IPS-18c (cell line): ENCODE measurements at regions not wholly inside any gene's neighbourhood (a gene's known extent, or its start where the extent isn't known, plus 50 kb on each side); places are given as distances from the start of the nearest gene placed in this dataset.
"Not testable (repeated sequence)": the region's sequence is repeated elsewhere in the genome, so short reads cannot be mapped to it uniquely, and the experiment has no call there.

ENCODE experiments used
- H3K4me3 ChIP-seq: 2 replicates; pipeline ENCODE4 v1.7.0; 2013; ENCODE audit warnings: low read depth, mild to moderate bottlenecking, low read length, moderate library complexity; ENCODE audit not compliant: insufficient read depth
- H3K9me3 ChIP-seq: one replicate; pipeline ENCODE4 v1.6.1; 2013; ENCODE audit warnings: mild to moderate bottlenecking, low read length, moderate library complexity; ENCODE audit not compliant: control insufficient read depth, insufficient read depth

DNA sequence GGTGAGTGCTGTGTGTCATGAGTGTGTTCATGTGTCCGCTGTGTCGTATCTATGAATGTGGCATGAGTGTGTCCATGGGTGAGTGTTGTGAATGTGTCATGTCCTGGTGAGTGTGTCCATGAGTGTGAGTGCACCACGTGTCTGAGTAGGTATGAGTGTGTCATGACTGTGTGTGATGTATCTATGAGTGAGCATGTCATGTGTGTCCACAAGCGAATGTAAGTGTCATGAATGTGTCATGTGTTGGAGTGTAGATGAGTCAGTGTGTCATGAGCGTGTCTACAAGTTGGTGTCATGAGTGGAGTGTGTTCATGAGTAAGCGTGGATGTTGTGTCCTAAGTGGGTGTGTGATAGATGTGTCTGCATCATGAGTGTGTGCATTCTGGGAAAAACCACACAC is 129.4 kb downstream of the TUBA3C start:
- H3K9me3 ChIP-seq: peaks cover 46% of the 10 kb centered on the region

DNA sequence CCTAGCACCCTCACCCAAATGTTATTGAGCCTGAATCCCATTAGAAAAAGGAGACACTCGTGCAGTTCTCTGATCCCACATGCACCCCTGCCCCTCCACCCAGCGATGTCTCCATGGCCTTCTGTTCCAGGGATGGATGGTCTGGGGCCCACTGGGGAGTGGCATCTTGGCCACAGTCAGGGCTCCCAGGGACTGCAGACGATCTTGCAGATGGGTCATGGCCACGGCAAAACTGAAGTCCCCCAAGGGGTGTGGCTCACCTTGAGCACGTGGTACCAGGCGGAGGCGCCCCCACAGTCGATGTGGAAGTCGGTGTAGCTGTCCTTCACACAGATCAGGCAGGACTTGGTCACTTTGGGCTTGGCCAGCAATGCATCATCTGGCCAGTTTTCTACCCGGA is 130.7 kb downstream of the TUBA3C start:
- Histone ChIP-seq H3K9me3 (peaks cover 38% of the 10 kb centered on the region), H3K4me3 (peak overlapping the region; percentile 3; the same call in 1 of the 2 replicates)

More for the DNA sequence above, 129.4 kb downstream of the TUBA3C start:
- no peak overlapping the region for H3K4me3 ChIP-seq

DNA sequence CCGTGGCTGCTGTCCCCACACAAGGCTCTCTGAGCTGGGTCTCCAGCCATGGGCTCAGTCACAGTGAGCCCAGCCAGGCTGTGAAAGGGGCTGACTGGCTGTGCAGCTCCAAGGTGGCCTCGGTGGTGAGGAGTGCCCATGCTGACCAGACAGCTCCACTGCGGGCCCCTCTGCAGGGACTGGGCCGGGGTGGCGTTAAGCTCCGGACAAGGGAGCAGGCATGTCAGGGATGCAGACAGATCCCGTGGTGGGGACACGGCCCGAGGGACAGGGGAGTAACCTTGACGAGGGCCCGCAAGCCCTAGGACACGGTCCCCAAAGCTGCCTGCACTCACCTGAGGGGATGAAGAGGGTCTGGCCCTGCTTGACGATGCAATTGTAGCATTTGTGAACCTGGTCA is 132.0 kb downstream of the TUBA3C start:
- H3K9me3 ChIP-seq: peaks cover 29% of the 10 kb centered on the region
- H3K4me3 ChIP-seq: not testable (repeated sequence)

DNA sequence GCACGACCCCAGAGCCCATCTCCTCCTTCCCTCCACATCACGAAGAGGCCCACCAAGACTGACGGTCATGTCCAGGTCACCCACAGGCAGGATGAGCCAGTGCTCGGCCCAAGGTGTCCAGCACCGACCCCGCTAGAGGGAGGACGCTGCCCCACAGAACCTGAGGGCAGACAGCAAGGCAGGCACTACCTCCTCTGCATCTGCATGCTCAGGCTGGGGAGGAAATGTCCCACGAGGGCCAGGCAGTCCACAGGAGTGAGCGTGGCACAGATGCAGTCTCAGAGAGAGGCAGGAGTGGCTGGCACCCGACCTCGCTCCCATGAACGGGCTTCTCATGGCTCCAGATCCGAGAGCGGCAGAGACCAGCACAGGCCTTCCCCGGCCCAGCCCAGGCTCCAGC is 133.2 kb downstream of the TUBA3C start:
- Histone ChIP-seq H3K4me3 (no peak overlapping the region), H3K9me3 (peaks cover 24% of the 10 kb centered on the region)

DNA sequence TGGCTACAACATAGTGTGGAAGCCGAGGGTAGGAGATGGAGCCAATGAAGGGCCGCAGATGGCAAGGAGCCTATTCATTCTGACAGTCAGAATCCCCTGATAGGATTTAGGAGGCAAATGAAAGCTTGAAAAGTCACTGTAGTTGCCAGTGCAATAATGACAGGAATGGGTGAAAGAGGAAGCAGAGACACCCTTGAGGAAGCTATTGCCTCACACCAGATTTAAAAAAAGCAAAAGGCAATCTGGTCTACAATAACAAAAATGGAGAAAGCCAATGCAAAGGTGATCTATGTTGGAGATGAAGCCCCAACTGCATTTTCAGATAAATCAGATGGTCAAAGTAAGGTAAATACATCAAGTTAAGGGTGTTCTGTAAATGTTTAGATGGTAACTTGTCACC is 158.5 kb downstream of the TUBA3C start:
- Histone ChIP-seq H3K9me3 (peaks cover 4% of the 10 kb centered on the region), H3K4me3 (no peak overlapping the region)

DNA sequence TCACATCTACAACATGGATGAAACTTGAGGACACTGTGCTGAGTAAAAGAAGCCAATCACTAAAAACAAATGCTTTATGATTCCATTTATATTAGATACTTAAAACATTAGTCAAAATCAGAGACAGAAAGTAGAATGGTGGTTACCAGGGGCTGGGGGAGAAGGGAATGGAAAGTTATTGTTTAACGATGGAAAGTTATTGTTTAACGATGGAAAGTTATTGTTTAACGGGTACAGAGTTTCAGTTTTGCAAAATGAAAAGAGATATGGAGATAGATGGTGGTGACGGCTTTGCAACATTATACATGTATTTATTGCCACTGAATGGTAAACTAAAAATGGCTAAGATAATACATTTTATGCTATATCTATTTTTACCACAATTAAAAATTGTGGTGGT is 160.6 kb downstream of the TUBA3C start:
- Histone ChIP-seq H3K9me3 (peaks cover 4% of the 10 kb centered on the region), H3K4me3 (no peak overlapping the region)

DNA sequence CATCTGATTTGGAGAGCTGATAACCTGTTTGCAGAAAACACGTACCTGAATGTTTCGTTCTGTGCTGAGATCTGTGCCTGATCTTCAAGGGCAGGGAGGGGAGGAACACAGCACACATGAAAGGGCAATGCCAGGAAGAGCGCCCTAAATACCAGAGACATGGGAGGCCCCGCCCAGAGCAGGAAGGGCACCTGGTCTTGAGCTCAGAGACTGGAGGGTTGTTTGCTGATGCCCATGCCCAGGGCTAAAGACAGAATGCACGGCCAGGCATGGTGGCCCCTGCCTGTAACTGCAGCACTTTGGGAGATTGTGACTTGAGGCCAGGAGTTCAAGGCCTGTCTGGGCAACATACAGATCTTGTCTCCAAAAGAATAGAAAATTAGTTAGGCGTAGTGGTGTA is 183.2 kb downstream of the TUBA3C start:
- H3K9me3 ChIP-seq: peaks cover 36% of the 10 kb centered on the region
- no peak overlapping the region for H3K4me3 ChIP-seq

DNA sequence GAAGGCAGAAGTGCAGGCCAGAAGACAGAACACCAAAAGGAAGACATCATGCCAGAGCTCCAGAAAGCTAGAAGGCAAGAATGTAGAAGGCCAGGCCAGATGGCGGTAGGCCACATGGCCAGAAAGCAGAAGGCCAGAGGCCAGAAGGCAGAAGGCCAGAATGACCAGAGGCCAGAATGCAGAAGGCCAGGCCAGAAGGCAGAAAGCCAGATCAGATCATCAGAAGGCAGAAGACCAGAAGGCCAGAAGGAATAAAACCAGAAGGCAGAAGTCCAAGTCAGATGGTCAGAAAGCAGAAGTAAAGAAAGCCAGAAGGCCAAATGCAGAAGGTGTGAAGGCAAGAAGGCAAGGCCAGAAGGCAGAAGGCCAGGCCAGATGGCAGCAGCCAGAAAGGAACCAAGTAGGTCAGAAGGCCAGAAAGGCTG is 185.0 kb downstream of the TUBA3C start:
- peaks cover 45% of the 10 kb centered on the region for H3K9me3 ChIP-seq
- no peak overlapping the region for H3K4me3 ChIP-seq

DNA sequence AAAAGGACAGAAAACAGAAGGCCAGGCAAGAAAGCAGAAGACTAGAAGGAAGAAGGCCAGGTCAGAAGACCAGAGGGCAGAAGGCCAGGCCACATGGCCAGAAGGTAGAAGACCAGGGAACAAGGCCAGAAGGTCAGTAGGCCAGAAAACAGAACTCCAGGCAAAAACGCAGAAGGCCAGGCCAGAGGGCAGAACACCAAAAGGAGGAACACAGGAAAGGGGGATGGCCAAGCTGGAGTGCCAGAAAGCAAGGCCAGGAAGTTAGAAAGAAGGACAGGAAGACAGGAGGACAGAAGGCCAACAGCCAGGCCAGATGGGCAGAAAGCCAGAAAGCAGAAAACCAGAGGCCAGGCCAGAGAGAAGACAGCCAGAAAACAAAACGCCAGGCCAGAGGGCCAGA is 185.4 kb downstream of the TUBA3C start:
- Histone ChIP-seq H3K4me3 (no peak overlapping the region), H3K9me3 (peaks cover 47% of the 10 kb centered on the region)

DNA sequence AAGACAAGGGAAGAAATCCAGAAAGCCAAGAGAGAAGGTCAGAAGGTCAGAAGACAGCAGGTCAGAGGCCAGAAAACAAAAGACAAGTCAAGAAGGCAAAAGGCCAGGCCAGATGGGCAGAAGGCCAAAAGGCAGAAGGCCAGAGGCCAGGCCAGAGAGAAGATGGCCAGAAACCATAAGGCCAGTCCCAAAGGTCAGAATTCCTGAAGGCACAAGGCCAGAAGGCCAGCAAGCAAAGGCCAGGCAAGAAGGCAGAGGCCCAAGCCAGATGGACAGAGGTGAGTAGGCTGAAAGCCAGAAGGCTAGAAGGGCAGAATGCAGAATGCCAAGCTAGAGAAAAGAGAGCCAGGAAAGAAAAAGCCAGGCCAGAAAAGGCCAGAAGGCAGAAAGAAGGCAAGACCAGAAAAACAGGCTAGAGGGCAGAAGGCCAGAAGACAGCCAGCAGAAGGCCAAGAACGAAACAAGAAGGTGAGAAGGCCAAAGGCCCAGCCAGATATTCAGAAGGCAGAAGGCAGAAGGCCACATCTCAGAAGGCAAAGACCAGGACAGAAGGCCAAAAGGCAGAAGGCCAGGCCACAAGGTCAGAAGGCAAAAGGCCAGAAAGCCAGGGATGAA is 186.3 kb downstream of the TUBA3C start:
- H3K9me3 ChIP-seq: peaks cover 55% of the 10 kb centered on the region
- no peak overlapping the region for H3K4me3 ChIP-seq

DNA sequence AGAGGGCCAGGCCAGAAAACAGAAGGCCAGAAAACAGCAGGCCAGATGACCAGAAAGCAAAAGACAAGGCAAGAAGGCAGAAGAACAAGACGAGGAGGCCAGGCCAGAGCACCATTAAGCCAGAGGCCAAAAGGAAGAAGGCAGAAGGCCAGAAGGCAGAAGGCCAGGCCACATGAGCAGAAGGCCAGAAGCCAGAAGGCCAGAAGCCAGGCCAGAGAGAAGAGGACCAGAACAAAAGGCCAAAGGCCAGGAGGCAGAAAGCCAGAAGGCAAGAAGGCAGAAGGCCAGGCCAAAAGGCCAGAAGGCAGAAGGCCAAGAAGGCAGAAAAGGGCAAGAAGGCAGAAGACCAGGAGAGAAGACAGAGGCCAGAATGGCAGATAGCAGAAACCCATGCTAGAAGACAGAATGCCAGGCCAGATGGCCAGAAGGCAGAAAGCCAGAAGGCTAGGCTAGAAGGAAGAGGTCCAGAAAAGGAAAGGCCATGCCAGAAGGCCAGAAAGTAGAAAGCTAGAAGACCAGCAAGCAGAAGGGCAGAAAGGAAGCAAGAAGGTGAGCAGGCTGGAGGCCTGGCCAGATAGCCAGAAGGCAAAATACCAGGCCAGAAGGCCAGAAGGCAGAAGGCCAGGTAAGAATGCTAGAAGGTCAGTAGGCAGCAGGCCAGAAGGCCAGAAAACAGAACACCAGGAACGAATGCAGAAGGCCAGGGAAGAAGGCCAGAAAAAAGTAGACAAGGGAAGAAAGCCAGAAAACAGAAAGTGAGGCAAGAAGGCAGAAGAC is 187.6 kb downstream of the TUBA3C start:
- H3K9me3 ChIP-seq: peaks cover 56% of the 10 kb centered on the region
- no peak overlapping the region for H3K4me3 ChIP-seq

DNA sequence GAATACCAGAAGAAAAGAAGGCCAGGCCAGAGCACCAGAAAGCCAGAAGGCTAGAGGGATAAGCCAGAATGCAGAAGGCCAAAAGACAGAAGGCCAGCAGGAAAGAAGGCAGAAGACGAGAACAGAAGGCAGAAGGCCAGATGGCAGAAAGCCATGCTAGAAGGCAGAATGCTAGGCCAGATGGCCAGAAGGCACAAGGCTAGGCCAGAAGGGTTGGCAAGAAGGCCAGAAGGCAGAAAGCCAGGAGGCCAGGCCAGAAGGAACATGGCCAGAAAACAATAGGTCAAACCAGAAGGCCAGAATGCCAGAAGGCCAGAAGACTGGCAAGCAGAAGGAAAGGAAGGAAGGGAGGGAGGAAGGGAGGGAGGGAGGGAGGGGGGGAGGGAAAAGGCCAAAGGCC is 188.8 kb downstream of the TUBA3C start:
- Histone ChIP-seq H3K4me3 (no peak overlapping the region), H3K9me3 (peaks cover 49% of the 10 kb centered on the region)

DNA sequence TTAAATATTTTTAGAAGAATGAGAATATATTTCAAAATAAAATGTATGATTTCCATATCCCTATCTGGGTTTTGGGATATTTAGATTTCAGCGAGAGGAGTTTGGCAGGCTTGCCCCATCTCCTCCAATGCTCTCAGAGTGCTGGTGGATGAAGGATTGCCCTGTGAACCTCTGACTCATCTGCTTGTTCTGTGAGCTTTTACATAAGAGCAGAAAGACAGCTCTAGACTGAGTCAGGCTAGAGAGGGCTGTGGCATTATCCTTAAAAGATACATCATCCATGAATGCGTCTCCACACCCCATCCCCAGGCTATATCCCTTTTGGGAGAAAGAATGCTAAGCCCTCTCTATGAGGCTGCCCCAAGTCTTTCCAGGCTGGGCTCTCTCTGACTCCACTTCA is 190.6 kb downstream of the TUBA3C start:
- peaks cover 43% of the 10 kb centered on the region for H3K9me3 ChIP-seq
- H3K4me3 ChIP-seq: peak overlapping the region; percentile 1; the same call in 1 of the 2 replicates

DNA sequence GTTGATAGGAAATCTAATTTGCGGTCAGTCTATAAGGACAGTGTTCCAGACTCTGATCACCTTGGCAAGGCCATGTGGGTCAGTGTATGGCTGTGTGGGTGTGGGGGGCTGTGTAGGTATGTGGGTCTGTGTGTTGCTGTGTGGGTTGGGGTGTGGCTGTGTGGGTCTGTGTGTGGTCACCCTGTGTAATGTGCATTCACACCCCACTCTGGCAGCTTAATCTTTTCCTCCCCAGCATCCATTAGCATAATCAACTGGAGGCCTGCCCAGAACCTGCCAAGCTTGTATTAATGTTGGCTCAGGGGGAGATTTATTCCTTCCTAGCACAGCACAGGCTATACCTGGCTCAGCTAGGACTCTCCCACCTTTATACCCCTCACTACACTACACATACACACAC is 203.2 kb downstream of the TUBA3C start:
- Histone ChIP-seq H3K4me3 (no peak overlapping the region), H3K9me3 (peaks cover 26% of the 10 kb centered on the region)

DNA sequence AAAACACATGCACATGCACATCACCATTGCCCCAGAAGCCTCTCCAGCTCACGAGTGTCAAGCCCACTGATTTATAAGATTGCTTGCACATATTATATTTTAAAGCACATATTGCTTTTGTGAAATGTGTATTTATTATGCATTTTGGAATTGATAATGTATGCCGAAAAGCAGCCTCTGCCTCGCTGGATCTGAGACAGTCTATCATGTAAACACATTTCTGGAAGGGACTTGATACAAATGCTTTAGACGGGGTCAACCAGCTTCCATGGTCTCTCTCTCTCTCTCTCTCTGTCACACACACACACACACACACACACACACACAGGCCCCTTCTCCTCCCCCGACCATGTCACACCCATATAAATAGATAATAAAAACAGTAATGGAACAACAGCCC is 203.8 kb downstream of the TUBA3C start:
- H3K4me3 ChIP-seq: no peak overlapping the region
- H3K9me3 ChIP-seq: peaks cover 24% of the 10 kb centered on the region

DNA sequence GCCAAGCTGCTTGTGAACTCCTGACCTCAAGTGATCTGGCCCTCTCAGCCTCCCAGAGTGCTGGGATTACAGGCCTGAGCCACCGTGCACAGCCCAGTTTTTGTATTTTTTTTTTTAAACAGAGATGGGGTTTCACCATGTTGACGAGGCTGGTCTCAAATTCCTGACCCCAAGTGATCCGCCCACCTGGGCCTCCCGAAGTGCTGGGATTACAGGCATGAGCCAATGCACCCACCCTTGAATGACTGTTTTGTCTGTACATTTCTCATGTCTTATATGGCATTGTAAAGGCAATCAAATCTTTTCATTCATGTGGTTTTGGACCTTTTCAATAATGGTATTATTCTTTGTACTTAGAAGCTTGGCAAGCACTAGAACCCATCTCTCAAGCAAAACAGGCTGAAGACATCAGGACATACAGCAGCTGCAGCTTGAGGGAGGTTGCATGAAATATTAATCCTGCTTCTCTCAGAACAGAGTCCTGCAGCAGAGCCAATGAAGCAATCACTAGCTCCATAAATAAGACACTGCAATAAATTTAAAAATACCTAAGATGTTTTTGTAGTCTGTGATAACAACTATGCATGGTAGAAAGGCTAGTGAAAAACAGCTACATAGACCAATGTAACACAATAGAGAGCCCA is 209.9 kb downstream of the TUBA3C start:
- Histone ChIP-seq H3K9me3 (peaks cover 20% of the 10 kb centered on the region), H3K4me3 (no peak overlapping the region)

DNA sequence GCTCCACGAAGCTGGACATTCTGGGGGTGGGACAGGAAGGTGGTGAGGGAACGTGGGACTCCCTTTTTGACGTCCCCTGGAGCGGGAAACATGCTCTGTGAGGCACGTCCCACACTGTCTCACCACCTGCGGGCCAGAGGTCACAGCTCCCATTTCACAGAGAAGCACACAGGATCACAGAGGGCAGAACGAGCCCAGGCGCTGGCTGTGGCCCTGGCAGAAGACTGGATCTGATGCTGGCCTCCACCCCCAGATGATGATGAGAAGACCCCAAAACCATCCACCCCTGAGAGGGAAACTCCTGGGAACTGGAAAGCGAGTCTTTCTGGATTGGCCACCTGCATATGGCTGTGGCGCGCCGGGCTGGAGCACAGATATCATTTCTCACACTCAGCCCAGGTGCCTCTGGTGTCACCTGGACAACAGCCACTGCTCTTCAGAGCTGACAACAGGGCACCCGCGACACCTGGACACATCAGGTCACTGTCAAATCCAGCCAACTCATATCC is 216.2 kb downstream of the TUBA3C start:
- H3K9me3 ChIP-seq: peaks cover 47% of the 10 kb centered on the region

DNA sequence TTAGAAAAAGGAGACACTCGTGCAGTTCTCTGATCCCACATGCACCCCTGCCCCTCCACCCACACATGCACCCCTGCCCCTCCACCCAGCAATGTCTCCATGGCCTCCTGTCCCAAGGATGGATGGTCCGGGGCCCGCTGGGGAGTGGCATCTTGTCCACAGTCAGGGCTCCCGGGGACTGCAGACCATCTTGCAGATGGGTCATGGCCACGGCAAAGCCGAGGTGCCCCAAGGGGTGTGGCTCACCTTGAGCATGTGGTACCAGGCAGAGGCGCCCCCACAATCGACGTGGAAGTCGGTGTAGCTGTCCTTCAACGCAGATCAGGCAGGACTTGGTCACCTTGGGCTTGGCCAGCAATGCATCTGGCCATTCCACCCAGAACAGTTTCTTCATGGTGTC is 216.7 kb downstream of the TUBA3C start:
- H3K9me3 ChIP-seq: peaks cover 51% of the 10 kb centered on the region
- no peak overlapping the region for H3K4me3 ChIP-seq

More for the DNA sequence above, 216.2 kb downstream of the TUBA3C start:
- no peak overlapping the region for H3K4me3 ChIP-seq
